Erythroblast (primary cell): ENCODE measurements at regions not wholly inside any gene's neighbourhood (a gene's known extent, or its start where the extent isn't known, plus 50 kb on each side); places are given as distances from the start of the nearest gene placed in this dataset.

Source experiments
- DNase-seq, 2 experiments: peaks; one replicate each; lab custom pipeline; 2025; lab: John Stamatoyannopoulos, UW
- GATA1 ChIP-seq: IDR thresholded peaks from 2 replicates; pipeline ENCODE4 v1.6.1; 2011; ENCODE audit warnings: low read depth, mild to moderate bottlenecking, control low read depth, low read length, moderate library complexity
- POLR2A ChIP-seq: IDR thresholded peaks from 2 replicates; pipeline ENCODE4 v1.6.1; 2011; ENCODE audit warnings: mild to moderate bottlenecking, low read length

- TF ChIP-seq POLR2A, result no peak
- no peak for TF ChIP-seq GATA1
- DNase-seq, result no peak
Observed at GRCh38 chr18:68557183-68557582, 157.7 kb downstream of the TMX3 start.

- DNase-seq, result no peak
- TF ChIP-seq POLR2A (no peak), GATA1 (no peak)
Observed at GRCh38 chr18:68555879-68556301, 159.0 kb downstream of the TMX3 start.

DNA sequence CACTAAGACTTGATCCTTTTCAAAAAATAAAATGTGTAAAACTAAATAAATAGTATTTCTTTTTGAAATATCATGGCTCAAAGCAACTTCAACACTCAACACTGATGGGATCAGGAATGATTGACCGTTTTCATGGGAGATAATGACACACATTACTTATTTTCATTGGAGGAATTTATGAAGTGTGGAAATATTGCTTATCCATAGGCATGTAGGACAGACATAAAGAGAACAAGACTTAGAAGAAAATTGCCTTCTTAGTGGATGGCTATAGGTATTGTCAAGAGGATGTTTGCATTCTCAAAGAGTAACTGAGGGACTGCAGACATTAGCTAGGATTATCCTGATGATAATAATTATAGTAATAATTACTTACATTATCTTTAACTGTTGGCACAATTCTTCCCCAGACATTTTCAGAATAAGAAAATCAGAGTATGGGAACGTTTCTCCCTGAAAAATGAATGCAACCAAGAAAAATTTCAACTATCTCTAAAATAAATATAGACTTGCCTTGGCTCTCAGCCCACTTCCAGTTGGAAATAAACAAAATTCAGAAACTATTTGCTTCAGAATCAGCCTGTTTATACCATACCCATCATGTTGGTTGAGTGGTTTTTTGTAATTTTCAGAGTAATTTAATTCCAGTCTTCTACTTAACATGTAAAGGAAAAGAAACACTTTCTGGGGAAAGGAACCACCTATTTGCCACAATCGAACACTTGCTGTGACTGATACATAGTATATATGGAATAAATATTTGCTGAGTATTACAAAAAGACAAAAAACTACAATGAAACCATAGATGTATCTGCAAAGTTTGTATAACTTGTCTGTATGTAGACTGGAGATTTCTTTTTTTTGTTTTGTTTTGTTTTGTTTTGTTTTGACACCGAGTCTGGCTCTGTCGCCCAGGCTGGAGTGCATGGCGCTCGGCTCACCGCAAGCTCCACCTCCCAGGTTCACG, 165.7 kb downstream of the TMX3 start:
- no peak for DNase-seq
- no peak for TF ChIP-seq GATA1
- TF ChIP-seq POLR2A, result no peak

DNA sequence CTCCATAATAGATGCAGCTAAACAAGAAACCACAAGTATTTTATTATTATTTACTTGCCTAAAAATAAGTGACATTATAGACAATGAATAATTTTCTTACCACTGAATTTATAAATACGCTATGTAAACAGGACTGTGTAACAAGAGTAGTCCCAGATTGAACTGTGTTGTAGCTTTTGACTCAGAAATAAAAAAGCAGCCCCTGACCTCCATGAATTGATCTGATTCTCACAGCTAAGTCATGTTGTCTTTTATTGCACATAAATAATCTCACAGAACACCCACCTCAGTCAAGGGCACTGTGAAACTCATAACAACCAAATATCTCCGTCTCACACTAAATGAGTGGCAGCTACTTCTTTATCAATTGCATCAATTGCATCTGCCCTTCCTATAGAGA, 171.6 kb downstream of the TMX3 start:
- TF ChIP-seq GATA1, result no peak
- no peak for TF ChIP-seq POLR2A
- DNase-seq, result no peak

DNA sequence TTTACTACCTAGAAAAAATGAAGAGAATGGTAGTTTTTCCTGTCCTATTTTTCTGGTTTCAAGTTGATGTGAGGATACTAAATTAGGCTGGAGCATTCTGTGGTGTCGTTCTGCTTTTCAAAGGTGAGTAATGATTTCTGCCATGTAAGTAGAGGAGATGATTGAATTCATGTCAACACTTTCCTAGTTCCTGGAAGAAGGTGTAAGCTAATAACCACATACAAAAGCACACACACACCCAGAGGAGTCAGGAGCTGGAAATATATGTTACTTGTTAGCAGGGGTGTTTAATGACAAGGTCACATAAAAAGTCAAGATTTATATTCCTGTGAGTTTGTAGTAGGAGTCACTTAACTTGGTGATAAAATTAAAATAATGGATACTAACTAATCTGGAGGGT, 172.1 kb downstream of the TMX3 start:
- TF ChIP-seq GATA1 (no peak), POLR2A (no peak)

GRCh38 chr18:68533641-68534040, 181.3 kb downstream of the TMX3 start:
- no peak for DNase-seq

More for the DNA sequence above, 172.1 kb downstream of the TMX3 start:
- no peak for DNase-seq

GRCh38 chr18:68532328-68532885, 182.5 kb downstream of the TMX3 start:
- no peak for TF ChIP-seq GATA1
- no peak for TF ChIP-seq POLR2A
- no peak for DNase-seq

More at GRCh38 chr18:68533641-68534040, 181.3 kb downstream of the TMX3 start:
- TF ChIP-seq POLR2A (no peak), GATA1 (no peak)

GRCh38 chr18:68525091-68525490, 189.8 kb downstream of the TMX3 start:
- TF ChIP-seq GATA1, result no peak
- no peak for TF ChIP-seq POLR2A
- no peak for DNase-seq

GRCh38 chr18:68520406-68521075, 194.4 kb downstream of the TMX3 start:
- TF ChIP-seq GATA1 (no peak), POLR2A (no peak)
- DNase-seq, result no peak

DNA sequence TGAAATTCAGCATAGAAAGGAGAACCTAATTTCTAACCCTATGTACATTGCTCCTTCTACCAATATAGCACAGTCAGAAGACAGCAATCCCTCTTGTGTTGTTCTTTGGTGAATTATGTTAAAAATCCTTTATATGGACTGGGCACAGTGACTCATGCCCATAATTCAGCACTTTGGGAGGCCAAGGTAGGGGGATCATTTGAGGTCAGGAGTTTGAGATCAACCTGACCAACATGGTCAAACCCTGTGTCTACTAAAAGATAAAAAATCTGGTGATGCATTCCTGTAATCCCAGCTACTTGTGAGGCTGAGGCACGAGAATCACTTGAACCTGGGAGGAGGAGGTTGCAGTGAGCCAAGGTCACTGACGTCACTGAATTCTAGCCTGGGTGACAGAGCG, 195.6 kb downstream of the TMX3 start:
- TF ChIP-seq POLR2A (no peak), GATA1 (no peak)
- DNase-seq, result no peak

- no peak for TF ChIP-seq POLR2A
- no peak for TF ChIP-seq GATA1
- no peak for DNase-seq
Observed at GRCh38 chr18:68509902-68510301, 205.0 kb downstream of the TMX3 start.

GRCh38 chr18:68507781-68508180, 207.1 kb downstream of the TMX3 start:
- no peak for TF ChIP-seq POLR2A
- TF ChIP-seq GATA1, result no peak
- DNase-seq, result no peak

- no peak for TF ChIP-seq POLR2A
- no peak for TF ChIP-seq GATA1
- DNase-seq, result no peak
Observed at GRCh38 chr18:68505178-68505574, 209.7 kb downstream of the TMX3 start.
